Trophoblast cell (in vitro differentiated cells and primary cell): ENCODE measurements at regions not wholly inside any gene's neighbourhood (a gene's known extent, or its start where the extent isn't known, plus 50 kb on each side); places are given as distances from the start of the nearest gene placed in this dataset.

Experiments used
- DNase-seq, 2 donors: peaks; one replicate each; pipeline ENCODE4 v3.0.0-alpha.2; 2016
- H2AFZ ChIP-seq: 2 replicates; pipeline ENCODE4 v1.6.1; 2013; ENCODE audit warnings: low read length, moderate library complexity, mild to moderate bottlenecking; ENCODE audit not compliant: insufficient read depth, poor library complexity
- H2AK5ac ChIP-seq: 2 replicates; pipeline ENCODE4 v1.6.1; 2013; ENCODE audit warnings: mild to moderate bottlenecking, low read length
- H2BK120ac ChIP-seq: 2 replicates; pipeline ENCODE4 v1.6.1; 2013; ENCODE audit warnings: low read length, mild to moderate bottlenecking, moderate library complexity; ENCODE audit not compliant: insufficient read depth, poor library complexity
- H2BK12ac ChIP-seq: 2 replicates; pipeline ENCODE4 v1.6.1; 2013; ENCODE audit warnings: mild to moderate bottlenecking, low read length, moderate library complexity
- H2BK5ac ChIP-seq: 2 replicates; pipeline ENCODE4 v1.6.1; 2013; ENCODE audit warnings: low read length, low read depth, moderate library complexity, mild to moderate bottlenecking; ENCODE audit not compliant: poor library complexity
- H3K14ac ChIP-seq: 2 replicates; pipeline ENCODE4 v1.6.1; 2013; ENCODE audit warnings: mild to moderate bottlenecking, low read length
- H3K18ac ChIP-seq: 2 replicates; pipeline ENCODE4 v1.6.1; 2013; ENCODE audit warnings: mild to moderate bottlenecking, low read length
- H3K23ac ChIP-seq: 2 replicates; pipeline ENCODE4 v1.6.1; 2013; ENCODE audit warnings: low read length
- H3K27ac ChIP-seq: 2 replicates; pipeline ENCODE4 v1.5.1; 2013; ENCODE audit warnings: low read depth, mild to moderate bottlenecking, inconsistent platforms, low read length, moderate library complexity
- H3K27me3 ChIP-seq: 2 replicates; pipeline ENCODE4 v1.6.1; 2013; ENCODE audit warnings: inconsistent platforms, mild to moderate bottlenecking, low read length, moderate library complexity; ENCODE audit not compliant: insufficient read depth
- H3K36me3 ChIP-seq, 2 experiments: 1 replicate in 1 of 2; 2 replicates in 1 of 2; pipeline ENCODE4 v1.6.1; 2013; ENCODE audit warnings: low read length in 2 of 2, mild to moderate bottlenecking in 2 of 2, moderate library complexity in 1 of 2; ENCODE audit not compliant: insufficient read depth in 2 of 2, control insufficient read depth in 1 of 2
- H3K4ac ChIP-seq: 2 replicates; pipeline ENCODE4 v1.6.1; 2013; ENCODE audit warnings: low read depth, mild to moderate bottlenecking, low read length, moderate library complexity
- H3K4me1 ChIP-seq, 2 experiments: 1 replicate in 1 of 2; 2 replicates in 1 of 2; pipeline ENCODE4 v1.6.1; 2013; ENCODE audit warnings: low read length in 2 of 2, mild to moderate bottlenecking in 2 of 2, moderate library complexity in 1 of 2; ENCODE audit not compliant: insufficient read depth in 2 of 2, control insufficient read depth in 1 of 2
- H3K4me2 ChIP-seq: 2 replicates; pipeline ENCODE4 v1.6.1; 2013; ENCODE audit warnings: inconsistent platforms, mild to moderate bottlenecking, low read length, moderate library complexity
- H3K4me3 ChIP-seq: 2 replicates; pipeline ENCODE4 v1.5.1; 2013; ENCODE audit warnings: mild to moderate bottlenecking, low read depth, low read length, inconsistent platforms
- H3K79me1 ChIP-seq: one replicate; pipeline ENCODE4 v1.6.1; 2013; ENCODE audit warnings: low read length
- H3K79me2 ChIP-seq: 2 replicates; pipeline ENCODE4 v1.6.1; 2013; ENCODE audit warnings: low read length, mild to moderate bottlenecking; ENCODE audit not compliant: control insufficient read depth, insufficient read depth, poor library complexity
- H3K9ac ChIP-seq: 2 replicates; pipeline ENCODE4 v1.6.1; 2013; ENCODE audit warnings: mild to moderate bottlenecking, low read length
- H3K9me3 ChIP-seq: 2 replicates; pipeline ENCODE4 v1.6.1; 2013; ENCODE audit warnings: low read depth, mild to moderate bottlenecking, control low read depth, inconsistent platforms, low read length; ENCODE audit not compliant: insufficient read depth
- H4K12ac ChIP-seq: 2 replicates; pipeline ENCODE4 v1.6.1; 2013; ENCODE audit warnings: low read depth, mild to moderate bottlenecking, low read length, moderate library complexity
- H4K8ac ChIP-seq: 2 replicates; pipeline ENCODE4 v1.6.1; 2013; ENCODE audit warnings: low read depth, mild to moderate bottlenecking, low read length, moderate library complexity
- H4K91ac ChIP-seq: one replicate; pipeline ENCODE4 v1.6.1; 2013; ENCODE audit warnings: low read depth, mild to moderate bottlenecking, low read length, moderate library complexity
- WGBS: extraction: QIAGEN DNeasy Blood & Tissue Kit; methylation state at CpG from one replicate; pipeline ENCODE4 v1.1.7; 2013; ENCODE audit warnings: missing lambda C conversion rate; ENCODE audit not compliant: insufficient read length, insufficient coverage; ENCODE audit errors: extremely low coverage; 5-methylcytosine and 5-hydroxymethylcytosine counted together

DNA sequence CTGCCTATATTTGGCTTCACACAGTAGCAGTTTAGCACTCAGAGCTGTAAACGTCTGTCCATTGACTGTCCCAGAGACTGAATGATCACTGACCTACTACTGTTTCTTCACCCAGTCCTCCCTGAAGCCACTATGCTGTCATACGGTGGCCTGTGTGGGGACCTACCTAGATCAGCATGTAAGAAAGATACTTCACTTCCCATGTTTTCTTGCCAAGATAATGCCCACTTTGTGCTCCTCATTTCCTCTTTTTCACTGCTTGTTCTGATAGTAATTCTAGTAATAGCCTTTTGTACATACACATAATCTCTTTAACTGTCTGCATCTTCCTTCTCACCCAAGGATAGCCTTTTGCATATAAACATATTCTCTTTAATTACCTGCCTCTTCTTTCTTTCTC is 109.9 kb upstream of the TIAM2 start:
- Histone ChIP-seq H3K9ac (no peak overlapping the region), H3K23ac (no peak overlapping the region), H2BK5ac (no peak overlapping the region), H3K4me3 (no peak overlapping the region), H3K18ac (no peak overlapping the region), H2BK120ac (no peak overlapping the region), H2AFZ (no peak overlapping the region), H3K4me1 (peaks cover 0 to 2% of the 10 kb centered on the region in 2 experiments), H2BK12ac (no peak overlapping the region), H2AK5ac (no peak overlapping the region), H3K79me2 (no peaks in the 10 kb centered on the region), H3K4ac (no peak overlapping the region), H3K4me2 (no peak overlapping the region), H3K79me1 (no peaks in the 10 kb centered on the region), H3K27me3 (no peaks in the 10 kb centered on the region), H3K14ac (no peak overlapping the region), H3K9me3 (no peaks in the 10 kb centered on the region), H4K91ac (no peak overlapping the region), H3K27ac (no peak overlapping the region), H4K12ac (no peak overlapping the region), H4K8ac (no peak overlapping the region), H3K36me3 (peaks cover 0 to 1% of the 10 kb centered on the region in 2 experiments)
- DNase-seq = no peak
- WGBS = no CpG with 5 or more reads among the region's 2 CpGs

DNA sequence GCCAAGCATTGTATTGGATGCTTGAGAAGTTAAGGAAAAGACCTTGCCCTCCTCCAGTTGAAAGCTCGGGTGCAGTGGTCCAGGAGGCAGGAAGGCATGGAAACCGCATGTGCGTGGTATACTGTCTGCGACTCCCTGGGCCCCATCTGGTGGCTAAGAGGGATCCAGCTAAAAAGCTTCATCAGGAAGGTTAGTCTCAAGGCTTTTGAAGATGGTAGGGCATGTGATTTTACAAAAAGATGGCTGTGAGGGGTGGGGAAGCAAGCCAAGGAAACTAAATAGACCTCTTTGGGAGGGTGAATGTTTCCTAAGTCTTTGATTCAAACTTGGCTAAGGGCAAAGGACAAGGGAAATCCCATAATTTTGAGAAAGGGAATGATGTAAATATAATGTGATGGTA is 109.1 kb upstream of the TIAM2 start:
- no peaks in the 10 kb centered on the region for H3K9me3 ChIP-seq
- no peak for DNase-seq
- no peaks in the 10 kb centered on the region for H3K27me3 ChIP-seq
- no peak overlapping the region for H3K4ac ChIP-seq
- H2BK12ac ChIP-seq = no peak overlapping the region
- no peak overlapping the region for H2AK5ac ChIP-seq
- H3K4me3 ChIP-seq = no peak overlapping the region
- no peak overlapping the region for H2BK5ac ChIP-seq
- H2BK120ac ChIP-seq = no peak overlapping the region
- no peak overlapping the region for H4K12ac ChIP-seq
- H3K36me3 ChIP-seq = no peaks in the 10 kb centered on the region
- H4K91ac ChIP-seq = no peak overlapping the region
- H3K18ac ChIP-seq = no peak overlapping the region
- no peak overlapping the region for H3K27ac ChIP-seq
- H3K4me2 ChIP-seq = no peak overlapping the region
- H2AFZ ChIP-seq = no peak overlapping the region
- H3K79me2 ChIP-seq = no peaks in the 10 kb centered on the region
- H3K9ac ChIP-seq = no peak overlapping the region
- H3K14ac ChIP-seq = no peak overlapping the region
- peaks cover 0 to 2% of the 10 kb centered on the region in 2 experiments for H3K4me1 ChIP-seq
- no CpG with 5 or more reads among the region's 4 CpGs for WGBS
- no peak overlapping the region for H4K8ac ChIP-seq
- no peaks in the 10 kb centered on the region for H3K79me1 ChIP-seq
- no peak overlapping the region for H3K23ac ChIP-seq

DNA sequence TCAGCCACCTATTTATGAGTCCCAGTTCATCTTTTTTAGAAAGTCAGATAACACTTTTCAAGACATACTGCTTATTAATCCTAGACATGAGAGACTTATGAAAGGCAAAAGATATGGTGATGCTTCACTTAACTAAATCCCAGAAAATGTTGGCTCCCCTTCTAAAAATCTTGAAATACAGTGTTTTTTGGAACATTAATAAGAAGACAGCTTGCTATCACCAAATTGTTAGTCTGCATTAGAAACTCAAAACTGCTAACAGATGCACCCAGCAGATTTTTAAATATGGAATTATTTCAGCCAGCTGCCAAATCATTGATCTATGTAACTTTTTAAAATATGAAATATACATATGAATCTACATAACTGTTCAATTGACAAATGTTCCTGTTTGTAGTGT is 108.6 kb upstream of the TIAM2 start:
- Histone ChIP-seq H3K4me1 (peaks cover 0 to 2% of the 10 kb centered on the region in 2 experiments), H3K9ac (no peak overlapping the region)

DNA sequence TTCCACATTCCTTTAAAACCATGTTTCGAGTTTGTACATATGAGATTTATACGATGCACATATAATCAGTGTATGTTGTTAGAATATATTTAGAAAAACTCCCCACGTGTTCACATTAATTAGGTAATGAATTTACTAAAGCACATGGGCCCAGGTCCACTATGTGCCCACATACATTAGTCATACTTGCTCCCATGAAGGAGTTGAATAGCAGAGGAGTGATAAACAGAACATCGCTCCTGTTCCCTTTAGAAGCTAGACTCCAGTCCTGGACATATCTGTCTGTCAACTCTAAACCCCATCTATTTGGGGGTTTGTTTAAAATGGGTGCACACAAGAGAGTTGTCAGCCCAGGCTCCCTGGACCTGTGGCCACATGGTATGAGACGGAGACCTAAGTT is 108.1 kb upstream of the TIAM2 start:
- Histone ChIP-seq H3K79me1 (no peaks in the 10 kb centered on the region), H3K79me2 (no peaks in the 10 kb centered on the region), H2BK12ac (no peak overlapping the region), H3K4me2 (no peak overlapping the region), H4K91ac (no peak overlapping the region), H2AK5ac (no peak overlapping the region), H2BK120ac (no peak overlapping the region), H3K27ac (no peak overlapping the region), H3K18ac (no peak overlapping the region), H3K36me3 (no peaks in the 10 kb centered on the region), H2BK5ac (no peak overlapping the region), H3K4me3 (no peak overlapping the region), H3K9ac (no peak overlapping the region), H3K23ac (no peak overlapping the region), H3K14ac (no peak overlapping the region), H4K12ac (no peak overlapping the region), H3K4me1 (peaks cover 0 to 2% of the 10 kb centered on the region in 2 experiments), H3K4ac (no peak overlapping the region), H4K8ac (no peak overlapping the region), H3K9me3 (no peaks in the 10 kb centered on the region), H2AFZ (no peak overlapping the region), H3K27me3 (no peaks in the 10 kb centered on the region)
- DNase-seq = no peak
- WGBS = no CpG with 5 or more reads among the region's 5 CpGs

More for the DNA sequence above, 108.6 kb upstream of the TIAM2 start:
- Histone ChIP-seq H2BK120ac (no peak overlapping the region), H3K79me2 (no peaks in the 10 kb centered on the region), H3K27me3 (no peaks in the 10 kb centered on the region), H2BK12ac (no peak overlapping the region), H3K4ac (no peak overlapping the region), H2AK5ac (no peak overlapping the region), H3K23ac (no peak overlapping the region), H4K91ac (no peak overlapping the region), H2AFZ (no peak overlapping the region), H3K27ac (no peak overlapping the region), H4K12ac (no peak overlapping the region), H3K14ac (no peak overlapping the region), H2BK5ac (no peak overlapping the region), H3K4me2 (no peak overlapping the region), H3K79me1 (no peaks in the 10 kb centered on the region), H4K8ac (no peak overlapping the region), H3K4me3 (no peak overlapping the region), H3K36me3 (no peaks in the 10 kb centered on the region), H3K18ac (no peak overlapping the region), H3K9me3 (no peaks in the 10 kb centered on the region)
- DNase-seq = no peak
